ENCODE measurements at regions not wholly inside any gene's neighbourhood (a gene's known extent, or its start where the extent isn't known, plus 50 kb on each side); places are given as distances from the start of the nearest gene placed in this dataset.

DNA sequence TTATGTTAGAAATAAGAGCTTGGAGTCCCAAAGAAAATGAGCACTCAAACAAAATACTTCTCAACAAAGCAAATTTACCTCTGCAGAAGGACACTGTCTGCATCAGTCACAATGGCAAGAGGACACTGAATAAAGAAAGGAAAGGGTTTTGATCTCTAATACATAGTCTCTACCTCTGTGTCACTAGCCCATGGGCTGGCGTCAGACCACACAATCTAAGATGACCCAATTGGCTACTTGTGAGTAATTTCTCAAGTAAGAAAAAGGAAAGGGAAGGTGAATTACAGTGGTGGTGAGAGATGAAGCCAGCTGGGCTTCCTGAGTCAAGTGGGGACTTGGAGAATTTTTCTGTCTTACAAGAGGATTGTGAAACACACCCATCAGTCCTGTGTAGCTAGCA, 257.9 kb upstream of the AMELY start:
- H3K4me1 Mint-ChIP-seq, result no peaks in the 10 kb centered on the region

DNA sequence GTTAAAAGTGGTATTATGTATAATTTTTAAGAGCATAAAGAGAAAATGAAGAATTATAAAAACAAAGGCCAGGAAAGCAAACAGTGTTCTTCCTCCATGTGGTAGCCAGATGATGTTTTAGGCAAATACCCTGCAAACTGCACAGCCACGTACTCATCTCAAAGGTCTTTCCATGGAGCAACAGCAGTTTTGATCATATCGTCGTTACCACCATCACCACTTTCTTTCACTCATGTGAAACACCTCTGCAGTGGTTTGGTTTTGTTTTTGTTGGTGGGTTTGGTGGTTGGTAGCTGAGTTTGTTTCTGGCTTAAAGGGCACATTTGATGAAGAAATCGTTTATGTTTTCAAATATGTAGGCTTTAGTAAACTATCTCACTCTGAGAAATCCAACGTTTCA, 229.9 kb upstream of the AMELY start:
- H3K27ac Mint-ChIP-seq, result no peak overlapping the region
- H3K4me1 Mint-ChIP-seq, result no peaks in the 10 kb centered on the region
- ATAC-seq, result peak; percentile 32
- DNase-seq, result no peak
- H3K36me3 Mint-ChIP-seq, result no peaks in the 10 kb centered on the region
- no peaks in the 10 kb centered on the region for H3K36me3 ChIP-seq (ENCODE audit: control insufficient read depth in 2 of 3, insufficient read depth in 3 of 3, low read length in 3 of 3)
- ChIA-PET POLR2A (no interaction called here), CTCF (no interaction called here)
- peaks cover 0 to 9% of the 10 kb centered on the region in 2 donors for H3K4me1 ChIP-seq (ENCODE audit: control insufficient read depth in 2 of 2, insufficient read depth in 2 of 2, low read length in 2 of 2)
- H3K4me3 Mint-ChIP-seq, result peak overlapping the region in 1 of 10 donors; percentile 5
- H3K4me3 ChIP-seq (ENCODE audit: low read length), result no peak overlapping the region
- H3K9me3 Mint-ChIP-seq, result peaks cover 0 to 9% (median 0%) of the 10 kb centered on the region in 11 donors
- intact Hi-C loops (cut with micrococcal nuclease), result no loop called here
- peaks cover 0 to 16% (median 0%) of the 10 kb centered on the region in 5 donors for H3K27me3 Mint-ChIP-seq
- H3K27ac ChIP-seq (ENCODE audit: low read depth, low read length), result no peak overlapping the region
- no peaks in the 10 kb centered on the region for H3K9me3 ChIP-seq (ENCODE audit: control insufficient read depth in 2 of 3, low read length in 3 of 3)
- no peaks in the 10 kb centered on the region for H3K27me3 ChIP-seq (ENCODE audit: control insufficient read depth in 2 of 2, insufficient read depth in 2 of 2, low read length in 2 of 2)

More for the DNA sequence above, 257.9 kb upstream of the AMELY start:
- Histone ChIP-seq H3K36me3 (ENCODE audit: control insufficient read depth in 2 of 3, insufficient read depth in 3 of 3, low read length in 3 of 3) (no peaks in the 10 kb centered on the region), H3K9me3 (ENCODE audit: control insufficient read depth in 2 of 3, low read length in 3 of 3) (no peaks in the 10 kb centered on the region), H3K27ac (ENCODE audit: low read depth, low read length) (no peak overlapping the region), H3K27me3 (ENCODE audit: control insufficient read depth in 2 of 2, insufficient read depth in 2 of 2, low read length in 2 of 2) (no peaks in the 10 kb centered on the region), H3K4me1 (ENCODE audit: control insufficient read depth in 2 of 2, insufficient read depth in 2 of 2, low read length in 2 of 2) (no peaks in the 10 kb centered on the region), H3K4me3 (ENCODE audit: low read length) (no peak overlapping the region)
- DNase-seq, result no peak
- ChIA-PET CTCF (no interaction called here), POLR2A (no interaction called here)
- H3K9me3 Mint-ChIP-seq, result peaks cover 0 to 2% (median 0%) of the 10 kb centered on the region in 11 donors
- no peaks in the 10 kb centered on the region for H3K36me3 Mint-ChIP-seq
- peaks cover 0 to 11% (median under 1%) of the 10 kb centered on the region in 5 donors for H3K27me3 Mint-ChIP-seq
- intact Hi-C loops (cut with micrococcal nuclease), result loop anchor here in 1 of 2 donors (10.0 kb wide), 1 partner anchor 65 kb away; no protein-coding TSS in a partner anchor
- ATAC-seq, result no peak
- H3K27ac Mint-ChIP-seq, result no peak overlapping the region
- no peak overlapping the region for H3K4me3 Mint-ChIP-seq
